ENCODE measurements at regions not wholly inside any gene's neighbourhood (a gene's known extent, or its start where the extent isn't known, plus 50 kb on each side); places are given as distances from the start of the nearest gene placed in this dataset.

- TF ChIP-seq CEBPB (IDR thresholded peaks at IDR 0.05; ENCODE audit: low read depth) = no peak
These were observed 293.4 kb downstream of the CDK5RAP2 start (continued) for GRCh38 chr9:120286530-120286929.

GRCh38 chr9:120284821-120285220, 295.1 kb downstream of the CDK5RAP2 start:
- CTCF ChIA-PET = no interaction called here
- H2AFZ ChIP-seq (ENCODE audit: low read depth, low read length, poor library complexity, severe bottlenecking) = no peak overlapping the region
- 0 out of 2 replicates have a peak, but pooled peaks cover 3% of the 10 kb centered on the region for H3K27me3 ChIP-seq (ENCODE audit: insufficient read depth, low read length)
- POLR2A ChIA-PET = no interaction called here
- H3K36me3 ChIP-seq (ENCODE audit: control insufficient read depth in 1 of 2, insufficient read depth in 2 of 2, low read length in 2 of 2) = no peaks in the 10 kb centered on the region
- RAD21 ChIA-PET (ENCODE audit: low non-redundant PET in 1 of 2, low total read pairs in 2 of 2, uncharacterized antibody in 2 of 2, unreplicated experiment in 2 of 2) = no interaction called here
- H3K9ac ChIP-seq (ENCODE audit: low read length) = no peak overlapping the region
- H3K27ac ChIP-seq (ENCODE audit: low read depth, low read length) = no peak overlapping the region
- H3K9me2 ChIP-seq (ENCODE audit: insufficient read depth) = no peaks in the 10 kb centered on the region
- BruUV-seq (replicated peaks) = no TSS peak
- DNase-seq (ENCODE audit: low read depth, low spot score) = no peak
- no peaks in the 10 kb centered on the region for H3K4me1 ChIP-seq (ENCODE audit: control insufficient read depth in 1 of 2, insufficient read depth in 2 of 2, low read length in 2 of 2)
- intact Hi-C loops (cut with micrococcal nuclease) = no loop called here
- H3K4me2 ChIP-seq (ENCODE audit: low read length) = no peak overlapping the region
- no peaks in the 10 kb centered on the region for H4K20me1 ChIP-seq (ENCODE audit: insufficient read depth)
- no peak for TF ChIP-seq EZH2phosphoT487 (IDR thresholded peaks at IDR 0.05; ENCODE audit: borderline replicate concordance)
- TF ChIP-seq FOSL1 (IDR thresholded peaks at IDR 0.05; ENCODE audit: low read depth) = no peak
- no peak for TF ChIP-seq RAD21 (IDR thresholded peaks at IDR 0.05; ENCODE audit: low read depth)
- TF ChIP-seq CTCF (IDR thresholded peaks at IDR 0.05 in 2 of 3, conservative IDR thresholded peaks at IDR 0.05 in 1 of 3; ENCODE audit: borderline replicate concordance in 1 of 3, insufficient read depth in 1 of 3, low read depth in 2 of 3, low read length in 2 of 3) = no peak
- TF ChIP-seq REST (IDR thresholded peaks at IDR 0.05; ENCODE audit: low read depth) = no peak
- no peak for TF ChIP-seq MAX (IDR thresholded peaks at IDR 0.05)
- TF ChIP-seq TCF7L2 (IDR thresholded peaks at IDR 0.05; ENCODE audit: borderline replicate concordance, extremely low read depth, insufficient read depth, insufficient read length) = no peak
- TF ChIP-seq SP1 (IDR thresholded peaks at IDR 0.05; ENCODE audit: low read depth) = no peak
- no peak for TF ChIP-seq CBX3 (IDR thresholded peaks at IDR 0.05; ENCODE audit: low read depth)
- no peak for TF ChIP-seq ATF3 (IDR thresholded peaks at IDR 0.05)
- no peak for TF ChIP-seq ELF1 (IDR thresholded peaks at IDR 0.05; ENCODE audit: borderline replicate concordance, low read depth)
- no peak for TF ChIP-seq CEBPB (IDR thresholded peaks at IDR 0.05; ENCODE audit: low read depth)
- TF ChIP-seq SIN3A (IDR thresholded peaks at IDR 0.05; ENCODE audit: low read depth) = no peak
- no peaks in the 10 kb centered on the region for H3K79me2 ChIP-seq (ENCODE audit: insufficient read depth, low read length)
- H3K4me3 ChIP-seq (replicated peaks in 1 of 2; ENCODE audit: low read depth in 1 of 2, low read length in 2 of 2) = no peak overlapping the region
- H3K9me3 ChIP-seq (ENCODE audit: control insufficient read depth in 1 of 2, insufficient read depth in 1 of 2, low read depth in 1 of 2, low read length in 2 of 2) = no peaks in the 10 kb centered on the region
- no peak for ATAC-seq

Data from HCT116 (cell line).